ENCODE measurements at regions not wholly inside any gene's neighbourhood (a gene's known extent, or its start where the extent isn't known, plus 50 kb on each side); places are given as distances from the start of the nearest gene placed in this dataset.

DNA sequence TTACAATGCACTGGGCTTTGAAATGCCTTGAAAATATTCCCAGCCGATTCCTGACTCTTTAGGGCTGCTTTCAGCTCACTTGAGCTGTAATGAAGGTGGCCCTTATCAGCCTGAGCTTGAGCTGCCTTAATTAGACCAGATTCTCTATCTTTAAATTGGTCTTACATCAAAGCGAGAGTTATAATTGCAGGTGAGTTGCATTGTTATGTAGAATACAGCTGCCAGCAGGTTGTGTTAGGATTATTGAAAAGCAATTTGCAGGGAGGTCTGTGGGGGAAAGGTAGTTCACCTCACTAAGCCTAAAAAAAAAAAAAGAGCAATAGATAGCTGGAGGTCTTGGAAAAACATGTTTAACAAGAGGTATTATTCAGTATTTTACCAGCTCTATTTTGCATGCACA lies 142.2 kb upstream of the HABP2 start:
- DNase-seq (ENCODE audit: low read depth) = no peak
- TF ChIP-seq, protein P1, sequence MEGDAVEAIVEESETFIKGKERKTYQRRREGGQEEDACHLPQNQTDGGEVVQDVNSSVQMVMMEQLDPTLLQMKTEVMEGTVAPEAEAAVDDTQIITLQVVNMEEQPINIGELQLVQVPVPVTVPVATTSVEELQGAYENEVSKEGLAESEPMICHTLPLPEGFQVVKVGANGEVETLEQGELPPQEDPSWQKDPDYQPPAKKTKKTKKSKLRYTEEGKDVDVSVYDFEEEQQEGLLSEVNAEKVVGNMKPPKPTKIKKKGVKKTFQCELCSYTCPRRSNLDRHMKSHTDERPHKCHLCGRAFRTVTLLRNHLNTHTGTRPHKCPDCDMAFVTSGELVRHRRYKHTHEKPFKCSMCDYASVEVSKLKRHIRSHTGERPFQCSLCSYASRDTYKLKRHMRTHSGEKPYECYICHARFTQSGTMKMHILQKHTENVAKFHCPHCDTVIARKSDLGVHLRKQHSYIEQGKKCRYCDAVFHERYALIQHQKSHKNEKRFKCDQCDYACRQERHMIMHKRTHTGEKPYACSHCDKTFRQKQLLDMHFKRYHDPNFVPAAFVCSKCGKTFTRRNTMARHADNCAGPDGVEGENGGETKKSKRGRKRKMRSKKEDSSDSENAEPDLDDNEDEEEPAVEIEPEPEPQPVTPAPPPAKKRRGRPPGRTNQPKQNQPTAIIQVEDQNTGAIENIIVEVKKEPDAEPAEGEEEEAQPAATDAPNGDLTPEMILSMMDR (IDR thresholded peaks at IDR 0.05; ENCODE audit: low read length, missing control alignments) = no peak
- no peak overlapping the region for H3K4me3 ChIP-seq (replicated peaks; ENCODE audit: low read depth, low read length)

DNA sequence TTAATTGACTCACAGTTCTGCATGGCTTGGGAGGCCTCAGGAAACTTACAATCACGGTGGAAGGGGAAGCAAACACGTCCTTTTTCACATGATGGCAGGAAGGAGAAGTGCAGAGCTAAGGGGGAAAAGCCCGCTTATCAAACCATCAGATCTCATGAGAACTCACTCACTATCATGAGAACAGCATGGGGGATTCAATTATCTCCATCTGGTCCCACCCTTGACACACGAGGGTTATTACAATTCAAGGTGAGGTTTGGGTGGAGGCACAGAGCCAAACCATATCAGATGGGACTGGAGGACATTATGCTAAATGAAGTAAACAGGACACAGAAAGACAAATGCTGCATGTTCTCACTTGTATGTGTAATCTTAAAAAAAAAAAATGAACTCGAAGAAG lies 141.4 kb upstream of the HABP2 start:
- DNase-seq (ENCODE audit: low read depth) = no peak
- no peak overlapping the region for H3K4me3 ChIP-seq (replicated peaks; ENCODE audit: low read depth, low read length)
- TF ChIP-seq, protein P1 (IDR thresholded peaks at IDR 0.05; ENCODE audit: low read length, missing control alignments) = no peak

DNA sequence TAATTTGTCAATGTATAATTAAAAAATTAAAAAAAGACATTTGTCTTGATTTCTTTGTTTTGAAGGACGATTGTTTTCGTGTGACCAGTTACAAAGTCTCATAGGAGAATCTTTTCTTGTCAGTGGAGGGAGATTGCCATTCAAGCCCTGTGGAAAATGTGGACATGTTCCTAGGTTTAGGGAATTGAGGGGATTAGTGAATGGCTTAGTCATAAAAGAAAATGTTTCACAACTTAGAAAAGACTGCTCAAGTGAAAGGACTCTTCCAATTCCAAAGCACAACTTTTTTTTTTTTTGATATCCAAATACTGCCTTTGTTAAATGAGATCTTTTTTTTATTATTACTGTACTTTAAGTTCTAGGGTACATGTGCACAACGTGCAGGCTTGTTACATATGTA lies 140.7 kb upstream of the HABP2 start:
- TF ChIP-seq, protein P1 (IDR thresholded peaks at IDR 0.05; ENCODE audit: low read length, missing control alignments) = no peak

DNA sequence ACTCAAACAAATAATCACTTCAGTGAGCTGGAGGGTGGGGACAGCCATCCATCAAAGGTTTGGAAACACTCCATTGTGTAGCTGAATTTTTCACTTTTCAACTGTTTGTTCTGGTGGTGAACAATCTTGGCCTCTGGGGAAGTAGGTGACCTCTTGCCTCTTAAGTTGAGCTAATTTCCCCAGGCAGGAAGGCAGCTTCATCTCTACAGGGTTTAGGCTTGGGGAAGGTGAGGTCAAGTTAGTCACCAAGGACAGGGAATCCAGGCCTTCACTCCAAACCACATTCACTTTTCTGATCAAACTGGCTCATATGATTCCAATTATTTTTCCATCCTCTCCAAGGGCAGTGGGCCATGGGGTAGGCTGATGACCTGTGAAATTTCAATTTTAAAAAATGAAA lies 138.3 kb upstream of the HABP2 start:
- TF ChIP-seq, protein P1 (IDR thresholded peaks at IDR 0.05; ENCODE audit: low read length, missing control alignments) = no peak
- DNase-seq (ENCODE audit: low read depth) = no peak
- no peak overlapping the region for H3K4me3 ChIP-seq (replicated peaks; ENCODE audit: low read depth, low read length)

More for the DNA sequence above, 140.7 kb upstream of the HABP2 start:
- H3K4me3 ChIP-seq (replicated peaks; ENCODE audit: low read depth, low read length) = no peak overlapping the region
- no peak for DNase-seq (ENCODE audit: low read depth)

DNA sequence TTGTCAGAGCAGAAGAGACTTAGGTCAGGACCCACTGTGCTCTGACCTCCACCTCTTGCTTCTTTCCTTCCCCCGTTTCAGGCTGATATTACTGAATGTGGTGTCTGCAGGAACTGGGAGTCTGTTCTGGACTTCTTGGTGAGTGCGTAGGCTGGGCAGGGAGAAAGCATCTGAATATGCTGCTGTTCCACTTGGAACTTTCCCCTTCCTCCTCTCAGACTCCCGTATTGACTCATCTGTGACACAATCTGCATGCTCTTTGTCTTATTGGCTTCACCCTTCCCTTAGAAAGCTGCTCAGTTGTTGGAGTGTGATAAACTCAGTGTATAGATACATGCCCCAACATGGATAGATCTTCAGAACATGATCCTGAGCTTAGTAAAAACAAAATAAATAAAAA lies 137.6 kb upstream of the HABP2 start:
- H3K4me3 ChIP-seq (replicated peaks; ENCODE audit: low read depth, low read length) = no peak overlapping the region
- TF ChIP-seq, protein P1 (IDR thresholded peaks at IDR 0.05; ENCODE audit: low read length, missing control alignments) = no peak
- no peak for DNase-seq (ENCODE audit: low read depth)

DNA sequence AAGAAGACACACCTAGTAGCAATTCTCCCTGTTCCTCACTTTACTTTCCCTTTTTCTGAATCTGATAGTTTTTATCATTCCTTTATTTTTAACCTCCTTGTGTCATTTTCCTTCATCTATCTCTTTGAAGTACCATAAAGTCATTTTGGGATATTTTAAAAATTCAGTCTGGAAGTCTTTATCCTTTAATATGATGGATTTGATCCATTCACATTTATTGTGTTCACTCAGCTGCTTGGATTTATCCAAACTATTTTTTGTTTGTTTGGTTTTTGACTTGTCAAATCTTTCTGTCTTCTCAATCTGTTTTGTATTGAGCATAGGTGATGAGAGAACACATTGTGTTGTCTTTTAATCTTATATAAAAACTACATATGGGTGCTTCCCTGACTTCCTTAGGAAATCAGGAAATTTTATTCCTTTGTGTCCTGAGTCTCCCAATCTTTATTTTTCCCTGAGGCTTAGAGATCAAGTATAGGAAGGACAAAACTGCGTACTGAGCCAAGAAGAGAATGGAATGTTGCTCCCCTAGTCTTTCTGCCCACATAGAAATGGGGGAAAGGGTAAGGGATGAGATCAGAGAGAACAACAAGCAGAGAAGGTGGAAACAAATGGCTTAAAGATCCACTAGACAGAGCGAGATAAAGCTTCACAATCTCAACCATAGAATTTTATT lies 132.7 kb upstream of the HABP2 start:
- TF ChIP-seq, protein P1 (IDR thresholded peaks at IDR 0.05; ENCODE audit: low read length, missing control alignments) = no peak
- no peak overlapping the region for H3K4me3 ChIP-seq (replicated peaks; ENCODE audit: low read depth, low read length)
- DNase-seq (ENCODE audit: low read depth) = no peak

All from fibroblast of pulmonary artery (primary cell).